ENCODE measurements at regions not wholly inside any gene's neighbourhood (a gene's known extent, or its start where the extent isn't known, plus 50 kb on each side); places are given as distances from the start of the nearest gene placed in this dataset.

GRCh38 chr1:25047506-25048240 lies 117.6 kb upstream of the RUNX3 start:
- TF ChIP-seq, protein P1, sequence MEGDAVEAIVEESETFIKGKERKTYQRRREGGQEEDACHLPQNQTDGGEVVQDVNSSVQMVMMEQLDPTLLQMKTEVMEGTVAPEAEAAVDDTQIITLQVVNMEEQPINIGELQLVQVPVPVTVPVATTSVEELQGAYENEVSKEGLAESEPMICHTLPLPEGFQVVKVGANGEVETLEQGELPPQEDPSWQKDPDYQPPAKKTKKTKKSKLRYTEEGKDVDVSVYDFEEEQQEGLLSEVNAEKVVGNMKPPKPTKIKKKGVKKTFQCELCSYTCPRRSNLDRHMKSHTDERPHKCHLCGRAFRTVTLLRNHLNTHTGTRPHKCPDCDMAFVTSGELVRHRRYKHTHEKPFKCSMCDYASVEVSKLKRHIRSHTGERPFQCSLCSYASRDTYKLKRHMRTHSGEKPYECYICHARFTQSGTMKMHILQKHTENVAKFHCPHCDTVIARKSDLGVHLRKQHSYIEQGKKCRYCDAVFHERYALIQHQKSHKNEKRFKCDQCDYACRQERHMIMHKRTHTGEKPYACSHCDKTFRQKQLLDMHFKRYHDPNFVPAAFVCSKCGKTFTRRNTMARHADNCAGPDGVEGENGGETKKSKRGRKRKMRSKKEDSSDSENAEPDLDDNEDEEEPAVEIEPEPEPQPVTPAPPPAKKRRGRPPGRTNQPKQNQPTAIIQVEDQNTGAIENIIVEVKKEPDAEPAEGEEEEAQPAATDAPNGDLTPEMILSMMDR (conservative IDR thresholded peaks at IDR 0.05) = no peak
- TF ChIP-seq EZH2 (IDR thresholded peaks at IDR 0.05; ENCODE audit: low read depth) = no peak

Measured in PC-9 (cell line).